ENCODE measurements at regions not wholly inside any gene's neighbourhood (a gene's known extent, or its start where the extent isn't known, plus 50 kb on each side); places are given as distances from the start of the nearest gene placed in this dataset.
"Not testable (repeated sequence)": the region's sequence is repeated elsewhere in the genome, so short reads cannot be mapped to it uniquely, and the experiment has no call there.

- no peak overlapping the region for H3K4me3 Mint-ChIP-seq
Observed at GRCh38 chr13:61215601-61216000, 200.0 kb downstream of the PCDH20 start.

DNA sequence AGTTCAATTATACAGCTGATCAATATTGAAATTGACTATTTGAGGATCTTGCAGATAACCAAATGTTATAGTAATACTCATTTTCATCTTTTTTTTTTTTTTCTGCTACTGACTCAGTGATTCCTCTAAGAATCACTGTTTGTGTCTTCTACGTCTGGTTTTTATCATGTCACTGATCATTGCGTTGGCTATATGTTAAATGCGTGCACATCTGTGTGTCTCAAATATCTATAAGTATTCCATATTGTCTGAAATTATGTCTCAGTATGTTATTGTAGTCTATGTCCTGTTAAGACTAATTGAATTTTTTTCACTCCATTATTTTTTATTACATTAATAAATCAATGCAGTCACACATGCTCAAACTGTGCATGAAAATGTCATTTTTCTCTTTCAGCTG lies 200.5 kb downstream of the PCDH20 start:
- Mint-ChIP-seq H3K36me3 (ENCODE audit: low read depth) (no peaks in the 10 kb centered on the region), H3K27me3 (no peaks in the 10 kb centered on the region), H3K4me1 (ENCODE audit: low read depth) (no peaks in the 10 kb centered on the region), H3K27ac (no peak overlapping the region), H3K9me3 (peaks cover 2% of the 10 kb centered on the region), H3K4me3 (no peak overlapping the region)
- H3K36me3 ChIP-seq (ENCODE audit: insufficient read depth, low read length): no peaks in the 10 kb centered on the region
- TF ChIP-seq CTCF (IDR thresholded peaks at IDR 0.05): no peak
- intact Hi-C loops (cut with DNase I, micrococcal nuclease): no loop called here
- H3K4me1 ChIP-seq (ENCODE audit: insufficient read depth, low read length): no peaks in the 10 kb centered on the region
- no peak overlapping the region for H3K4me3 ChIP-seq (ENCODE audit: low read length)
- DNase-seq (no peak), ATAC-seq (ENCODE audit: poor library complexity) (no peak)
- CTCF ChIA-PET: no interaction called here
- H3K27ac ChIP-seq (ENCODE audit: low read depth in 1 of 2, low read length in 2 of 2): no peak overlapping the region
- no peaks in the 10 kb centered on the region for H3K27me3 ChIP-seq (ENCODE audit: control insufficient read depth in 1 of 2, insufficient read depth in 2 of 2, low read length in 2 of 2)
- POLR2A ChIA-PET: interaction anchor here (0.6 kb wide), 1 partner anchor 317 kb away, joined by 4 read pairs; no protein-coding TSS in a partner anchor
- H3K9me3 ChIP-seq (ENCODE audit: control insufficient read depth in 1 of 2, insufficient read depth in 1 of 2, low read length in 2 of 2): no peaks in the 10 kb centered on the region

More at GRCh38 chr13:61215601-61216000, 200.0 kb downstream of the PCDH20 start:
- H3K9me3 Mint-ChIP-seq: peaks cover 2% of the 10 kb centered on the region
- no peak for TF ChIP-seq CTCF (IDR thresholded peaks at IDR 0.05)
- no peaks in the 10 kb centered on the region for H3K27me3 Mint-ChIP-seq
- ChIA-PET POLR2A (no interaction called here), CTCF (no interaction called here)
- no peaks in the 10 kb centered on the region for H3K36me3 Mint-ChIP-seq (ENCODE audit: low read depth)
- no peaks in the 10 kb centered on the region for H3K27me3 ChIP-seq (ENCODE audit: control insufficient read depth in 1 of 2, insufficient read depth in 2 of 2, low read length in 2 of 2)
- H3K9me3 ChIP-seq (ENCODE audit: control insufficient read depth in 1 of 2, insufficient read depth in 1 of 2, low read length in 2 of 2): peaks cover 0 to 1% of the 10 kb centered on the region in 2 experiments
- H3K4me3 ChIP-seq (ENCODE audit: low read length): no peak overlapping the region
- DNase-seq (no peak), ATAC-seq (ENCODE audit: poor library complexity) (no peak)
- intact Hi-C loops (cut with DNase I, micrococcal nuclease): no loop called here
- H3K4me1 Mint-ChIP-seq (ENCODE audit: low read depth): no peaks in the 10 kb centered on the region
- no peaks in the 10 kb centered on the region for H3K36me3 ChIP-seq (ENCODE audit: insufficient read depth, low read length)
- no peak overlapping the region for H3K27ac ChIP-seq (ENCODE audit: low read depth in 1 of 2, low read length in 2 of 2)
- H3K27ac Mint-ChIP-seq: no peak overlapping the region
- no peaks in the 10 kb centered on the region for H3K4me1 ChIP-seq (ENCODE audit: insufficient read depth, low read length)

GRCh38 chr13:61214551-61214950 lies 201.1 kb downstream of the PCDH20 start:
- Mint-ChIP-seq H3K36me3 (ENCODE audit: low read depth) (no peaks in the 10 kb centered on the region), H3K4me1 (ENCODE audit: low read depth) (no peaks in the 10 kb centered on the region), H3K4me3 (no peak overlapping the region), H3K9me3 (peaks cover 2% of the 10 kb centered on the region), H3K27ac (no peak overlapping the region), H3K27me3 (no peaks in the 10 kb centered on the region)
- no peaks in the 10 kb centered on the region for H3K27me3 ChIP-seq (ENCODE audit: control insufficient read depth in 1 of 2, insufficient read depth in 2 of 2, low read length in 2 of 2)
- ChIA-PET CTCF (no interaction called here), POLR2A (interaction anchor here (0.6 kb wide), 1 partner anchor 317 kb away, joined by 4 read pairs; no protein-coding TSS in a partner anchor)
- H3K4me3 ChIP-seq (ENCODE audit: low read length): no peak overlapping the region
- no peak overlapping the region for H3K27ac ChIP-seq (ENCODE audit: low read depth in 1 of 2, low read length in 2 of 2)
- DNase-seq (no peak), ATAC-seq (ENCODE audit: poor library complexity) (no peak)
- no peaks in the 10 kb centered on the region for H3K9me3 ChIP-seq (ENCODE audit: control insufficient read depth in 1 of 2, insufficient read depth in 1 of 2, low read length in 2 of 2)
- TF ChIP-seq CTCF (IDR thresholded peaks at IDR 0.05): no peak
- intact Hi-C loops (cut with DNase I, micrococcal nuclease): no loop called here
- H3K4me1 ChIP-seq (ENCODE audit: insufficient read depth, low read length): no peaks in the 10 kb centered on the region
- no peaks in the 10 kb centered on the region for H3K36me3 ChIP-seq (ENCODE audit: insufficient read depth, low read length)

DNA sequence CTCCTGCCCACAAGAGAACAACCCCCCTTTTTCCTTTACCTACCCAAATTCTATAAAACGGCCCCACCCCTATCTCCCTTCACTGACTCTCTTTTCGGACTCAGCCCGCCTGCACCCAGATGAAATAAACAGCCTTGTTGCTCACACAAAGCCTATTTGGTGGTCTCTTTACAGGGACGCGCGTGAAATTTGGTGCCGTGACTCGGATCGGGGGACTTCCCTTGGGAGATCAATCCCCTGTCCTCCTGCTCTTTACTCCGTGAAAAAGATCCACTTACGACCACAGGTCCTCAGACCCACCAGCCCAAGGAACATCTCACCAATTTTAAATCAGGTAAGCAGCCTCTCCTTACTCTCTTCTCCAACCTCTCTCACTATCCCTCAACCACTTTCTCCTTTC lies 209.8 kb downstream of the PCDH20 start:
- H3K4me1 Mint-ChIP-seq (ENCODE audit: low read depth); H3K4me3 ChIP-seq (ENCODE audit: low read length); H3K27ac ChIP-seq (ENCODE audit: low read depth in 1 of 2, low read length in 2 of 2); POLR2A ChIA-PET; intact Hi-C loops (cut with DNase I, micrococcal nuclease); H3K27me3 Mint-ChIP-seq; CTCF ChIA-PET; H3K9me3 Mint-ChIP-seq; H3K4me1 ChIP-seq (ENCODE audit: insufficient read depth, low read length); ATAC-seq (ENCODE audit: poor library complexity); H3K9me3 ChIP-seq (ENCODE audit: control insufficient read depth in 1 of 2, insufficient read depth in 1 of 2, low read length in 2 of 2); H3K36me3 ChIP-seq (ENCODE audit: insufficient read depth, low read length); H3K36me3 Mint-ChIP-seq (ENCODE audit: low read depth); H3K27me3 ChIP-seq (ENCODE audit: control insufficient read depth in 1 of 2, insufficient read depth in 2 of 2, low read length in 2 of 2); H3K27ac Mint-ChIP-seq; DNase-seq; H3K4me3 Mint-ChIP-seq: not testable (repeated sequence)
